ENCODE measurements at regions not wholly inside any gene's neighbourhood (a gene's known extent, or its start where the extent isn't known, plus 50 kb on each side); places are given as distances from the start of the nearest gene placed in this dataset.

GRCh38 chr2:133954636-133955035 is 299.2 kb upstream of the MGAT5 start:
- Histone ChIP-seq H3K27me3 (no peaks in the 10 kb centered on the region), H3K36me3 (no peaks in the 10 kb centered on the region), H3K27ac (no peak overlapping the region), H3K4me1 (no peaks in the 10 kb centered on the region), H3K4me3 (no peak overlapping the region), H3K9me3 (no peaks in the 10 kb centered on the region)
- ATAC-seq (ENCODE audit: low FRiP score in 2 of 2) (no peak), DNase-seq (no peak)
- WGBS, 2 donors = 69 to 79% methylated on average over 1 of the region's 1 CpG
- TF ChIP-seq POLR2A (IDR thresholded peaks at IDR 0.05) = no peak
- no peak for TF ChIP-seq POLR2AphosphoS5 (IDR thresholded peaks at IDR 0.05)
- TF ChIP-seq EP300 (IDR thresholded peaks at IDR 0.05) = no peak

GRCh38 chr2:133955169-133955568 is 298.7 kb upstream of the MGAT5 start:
- DNase-seq (no peak), ATAC-seq (ENCODE audit: low FRiP score in 2 of 2) (no peak)
- no peak for TF ChIP-seq POLR2A (IDR thresholded peaks at IDR 0.05)
- no peak for TF ChIP-seq POLR2AphosphoS5 (IDR thresholded peaks at IDR 0.05)
- TF ChIP-seq EP300 (IDR thresholded peaks at IDR 0.05) = no peak
- no peak for TF ChIP-seq CTCF (IDR thresholded peaks at IDR 0.05)
- no peaks in the 10 kb centered on the region for H3K9me3 ChIP-seq
- no peaks in the 10 kb centered on the region for H3K4me1 ChIP-seq
- WGBS, 2 donors = 54 to 61% methylated on average over 3 of the region's 3 CpGs
- no peak overlapping the region for H3K4me3 ChIP-seq
- no peaks in the 10 kb centered on the region for H3K27me3 ChIP-seq
- no peak overlapping the region for H3K27ac ChIP-seq
- H3K36me3 ChIP-seq = no peaks in the 10 kb centered on the region

GRCh38 chr2:133956434-133956935 is 297.4 kb upstream of the MGAT5 start:
- 55 to 57% methylated on average over 4 of the region's 4 CpGs for WGBS, 2 donors
- H3K27ac ChIP-seq = no peak overlapping the region
- H3K4me1 ChIP-seq = no peaks in the 10 kb centered on the region
- ATAC-seq (ENCODE audit: low FRiP score in 2 of 2) = no peak
- no peaks in the 10 kb centered on the region for H3K9me3 ChIP-seq
- no peak for TF ChIP-seq POLR2AphosphoS5 (IDR thresholded peaks at IDR 0.05)
- TF ChIP-seq CTCF (IDR thresholded peaks at IDR 0.05) = no peak
- no peaks in the 10 kb centered on the region for H3K36me3 ChIP-seq
- no peaks in the 10 kb centered on the region for H3K27me3 ChIP-seq
- DNase-seq = no peak
- no peak overlapping the region for H3K4me3 ChIP-seq

- no peak for DNase-seq
- Histone ChIP-seq H3K4me1 (no peaks in the 10 kb centered on the region), H3K36me3 (no peaks in the 10 kb centered on the region), H3K4me3 (no peak overlapping the region), H3K27me3 (no peaks in the 10 kb centered on the region), H3K9me3 (no peaks in the 10 kb centered on the region), H3K27ac (no peak overlapping the region)
- ATAC-seq (ENCODE audit: low FRiP score in 2 of 2) = no peak
- WGBS, 2 donors = 52 to 68% methylated on average over 5 to 6 of the region's 6 CpGs
- no peak for TF ChIP-seq POLR2A (IDR thresholded peaks at IDR 0.05)
- TF ChIP-seq EP300 (IDR thresholded peaks at IDR 0.05) = no peak
- TF ChIP-seq POLR2AphosphoS5 (IDR thresholded peaks at IDR 0.05) = no peak
- TF ChIP-seq CTCF (IDR thresholded peaks at IDR 0.05) = no peak
These were observed 296.0 kb upstream of the MGAT5 start for GRCh38 chr2:133957724-133958480.

- no peaks in the 10 kb centered on the region for H3K4me1 ChIP-seq
- no peaks in the 10 kb centered on the region for H3K27me3 ChIP-seq
- no peak for TF ChIP-seq CTCF (IDR thresholded peaks at IDR 0.05)
- no peak for TF ChIP-seq POLR2AphosphoS5 (IDR thresholded peaks at IDR 0.05)
- no peak for TF ChIP-seq POLR2A (IDR thresholded peaks at IDR 0.05)
- TF ChIP-seq EP300 (IDR thresholded peaks at IDR 0.05) = no peak
- H3K27ac ChIP-seq = no peak overlapping the region
- no peaks in the 10 kb centered on the region for H3K36me3 ChIP-seq
- no peaks in the 10 kb centered on the region for H3K9me3 ChIP-seq
- 37 to 100% methylated on average over 1 of the region's 1 CpG for WGBS, 2 donors
- no peak overlapping the region for H3K4me3 ChIP-seq
- ATAC-seq (ENCODE audit: low FRiP score in 2 of 2) = no peak
- no peak for DNase-seq
These were observed 294.8 kb upstream of the MGAT5 start for GRCh38 chr2:133959066-133959465.

Measured in upper lobe of left lung (tissue), 6 donors.